GM19372 (cell line): ENCODE measurements at regions not wholly inside any gene's neighbourhood (a gene's known extent, or its start where the extent isn't known, plus 50 kb on each side); places are given as distances from the start of the nearest gene placed in this dataset.
A peak's percentile ranks its signal among the peaks of the same experiment; 100 is the strongest.

ENCODE experiments used
- ATAC-seq: cut with Tn5 transposase; IDR thresholded peaks from one replicate; pipeline ENCODE4 v1.9.1; 2021; ENCODE audit warnings: mild to moderate bottlenecking, low read depth, moderate library complexity; ENCODE audit not compliant: unreplicated experiment

DNA sequence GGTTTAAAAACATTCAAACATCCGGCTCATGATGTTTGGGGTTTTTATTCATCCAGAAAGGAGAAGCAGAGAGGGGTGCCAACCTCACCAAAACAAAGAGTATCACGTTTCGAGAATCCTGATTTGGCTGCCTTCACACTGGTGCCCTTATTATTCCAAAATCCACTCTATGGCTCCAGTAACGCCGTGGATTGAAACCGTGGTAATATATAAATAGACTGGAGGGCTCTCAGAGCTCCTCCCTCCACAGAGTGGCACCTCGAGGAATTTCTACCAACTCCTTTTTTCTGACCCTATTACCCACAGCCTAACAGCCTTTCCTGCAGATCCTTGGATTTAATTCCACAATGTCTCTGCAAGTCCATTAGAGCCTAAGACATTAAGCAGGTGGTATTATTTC, 353.6 kb downstream of the CRPPA start:
- no peak for ATAC-seq

DNA sequence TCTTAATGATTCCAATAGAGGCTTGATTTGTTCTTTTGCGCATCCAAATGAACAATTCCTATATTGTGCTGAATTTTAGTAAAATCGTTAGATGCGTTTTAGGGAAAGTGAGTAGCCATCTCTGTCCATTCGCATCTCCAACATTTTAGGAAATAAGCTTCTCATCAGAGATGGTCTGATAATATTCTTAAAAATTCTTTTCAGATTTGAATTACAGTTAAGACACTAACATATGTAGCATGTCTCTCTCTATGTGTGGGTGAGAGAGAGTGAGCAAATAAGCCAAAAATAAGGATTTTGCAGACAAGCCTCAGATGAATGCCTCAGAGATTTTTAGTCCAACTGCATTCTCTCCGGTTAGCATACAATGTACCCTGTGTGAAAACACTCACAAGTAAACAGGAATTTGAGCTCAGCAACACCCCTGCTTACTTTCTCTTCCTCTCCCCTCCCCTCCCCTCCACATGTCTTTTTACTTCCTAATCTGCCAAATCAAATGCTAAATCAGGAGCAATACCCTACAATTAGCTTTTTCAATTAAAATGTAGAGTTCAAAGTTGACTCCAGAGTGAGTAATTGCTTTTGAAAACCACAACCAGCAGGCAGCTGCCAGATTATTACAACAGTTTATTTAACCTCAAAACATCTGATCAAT, 354.4 kb downstream of the CRPPA start:
- no peak for ATAC-seq

DNA sequence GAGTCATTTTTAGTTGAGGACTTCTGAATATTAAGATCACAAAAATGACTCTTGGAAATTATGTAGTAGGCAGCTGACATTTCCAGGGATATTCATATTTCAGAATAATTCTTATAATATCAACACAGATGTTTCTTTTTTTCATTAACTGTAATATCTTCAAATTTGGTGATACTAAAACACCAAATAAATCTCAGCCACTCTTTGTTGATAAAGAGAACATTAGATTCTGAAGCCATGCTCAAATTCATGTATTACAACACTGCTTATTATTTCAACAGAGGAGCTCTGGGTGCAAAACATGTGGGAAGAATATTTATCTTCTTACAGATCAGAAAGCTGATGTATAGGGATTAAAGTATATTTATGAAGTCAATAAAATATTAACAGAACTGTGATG, 355.4 kb downstream of the CRPPA start:
- no peak for ATAC-seq

DNA sequence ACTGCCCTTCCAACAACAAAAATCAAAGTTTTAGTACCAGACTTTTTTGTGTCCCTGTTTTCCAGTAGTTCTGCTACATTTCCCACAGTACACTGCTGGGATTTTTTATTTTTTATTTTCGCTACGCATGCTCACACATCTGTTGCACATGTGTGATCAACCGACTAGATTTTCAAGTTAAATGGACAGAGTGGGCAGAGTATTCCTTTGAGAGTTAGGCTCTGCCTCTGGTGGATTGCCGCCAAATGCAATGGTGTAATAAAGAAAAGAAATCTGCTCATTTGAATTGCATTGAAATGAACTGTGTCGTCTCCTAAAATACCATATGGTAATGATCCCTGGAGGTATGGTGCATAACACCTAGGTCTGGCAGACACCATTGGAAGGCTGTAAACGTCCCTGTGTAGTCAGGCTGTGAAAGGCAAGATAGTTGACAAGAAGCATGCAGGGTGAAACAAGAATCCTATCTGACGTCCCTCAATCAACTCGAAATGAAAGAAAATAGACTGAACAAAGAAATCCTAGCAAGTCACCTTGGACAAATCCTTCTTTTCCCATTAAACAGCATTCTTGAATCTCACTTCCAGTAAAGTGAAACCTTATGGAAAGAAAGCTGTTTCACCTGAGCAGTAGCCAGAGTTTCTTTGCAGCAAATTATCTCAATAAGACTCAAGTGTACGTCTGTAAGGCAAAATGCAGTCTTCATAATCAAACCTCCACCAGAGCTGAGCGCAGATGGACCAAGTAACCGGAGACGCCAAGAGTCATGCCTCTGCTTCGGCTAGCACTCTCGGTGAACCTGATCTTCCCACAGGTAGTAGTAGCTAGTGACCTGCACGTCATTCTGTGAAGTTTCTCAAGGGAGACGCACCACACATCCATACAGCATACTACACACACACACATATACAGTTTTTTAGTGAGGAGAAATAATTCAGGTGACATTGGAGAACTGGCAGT, 357.3 kb downstream of the CRPPA start:
- ATAC-seq: no peak

DNA sequence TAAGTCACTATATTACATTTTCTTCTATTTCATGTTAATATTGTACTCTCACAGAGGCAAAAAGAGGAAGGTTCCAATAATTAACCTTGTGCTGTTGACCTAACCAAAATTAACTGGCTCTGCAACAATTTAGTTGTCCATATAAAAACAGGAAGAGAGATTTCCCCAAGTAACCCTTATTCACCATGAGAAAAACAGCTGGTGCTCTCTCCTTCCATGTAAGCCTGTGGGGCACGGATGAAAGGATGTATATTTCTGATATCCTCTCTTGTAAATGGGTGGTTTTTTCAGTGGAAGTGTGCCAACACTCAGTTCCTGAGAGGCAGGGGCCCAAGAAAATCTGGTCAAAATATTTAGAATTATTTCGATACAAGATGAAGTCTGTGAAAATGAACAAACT, 358.1 kb downstream of the CRPPA start:
- no peak for ATAC-seq

DNA sequence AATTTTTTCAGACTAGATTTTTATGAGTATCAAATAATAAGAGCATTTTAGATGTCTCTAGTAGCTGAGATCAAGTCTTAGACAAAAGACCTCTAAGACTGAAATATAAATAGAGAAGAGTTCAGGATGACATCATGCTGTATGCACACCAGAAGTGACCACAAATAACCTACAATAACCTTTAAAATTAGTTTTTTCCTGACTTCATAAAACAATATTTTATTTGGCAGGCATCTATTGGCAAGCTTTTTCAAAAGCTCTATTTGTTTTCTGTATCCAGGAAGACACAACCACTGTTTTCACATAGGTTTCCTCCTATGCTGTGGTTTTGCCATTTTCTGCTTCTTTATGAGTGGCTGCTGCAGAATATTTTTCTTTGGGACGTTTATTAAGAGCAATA, 359.1 kb downstream of the CRPPA start:
- no peak for ATAC-seq

DNA sequence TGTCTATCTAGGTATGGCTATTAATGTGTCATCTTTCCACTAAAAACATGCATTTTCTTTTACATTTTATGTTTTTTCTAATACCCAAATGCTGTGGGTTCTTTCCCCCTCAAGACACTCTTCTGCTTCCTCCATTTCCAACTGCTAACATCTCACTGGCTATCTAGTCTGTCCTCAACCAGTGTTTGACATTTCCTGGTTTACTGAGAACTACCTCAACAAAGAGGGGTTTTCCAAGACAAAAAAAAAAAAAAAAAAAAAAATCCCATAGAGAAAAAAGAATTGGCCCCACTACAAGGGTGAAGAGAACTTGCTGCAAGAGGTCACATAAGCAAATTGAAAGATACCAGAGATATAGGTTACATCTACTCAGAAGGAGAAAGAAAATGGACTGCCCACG, 359.7 kb downstream of the CRPPA start:
- ATAC-seq: no peak

DNA sequence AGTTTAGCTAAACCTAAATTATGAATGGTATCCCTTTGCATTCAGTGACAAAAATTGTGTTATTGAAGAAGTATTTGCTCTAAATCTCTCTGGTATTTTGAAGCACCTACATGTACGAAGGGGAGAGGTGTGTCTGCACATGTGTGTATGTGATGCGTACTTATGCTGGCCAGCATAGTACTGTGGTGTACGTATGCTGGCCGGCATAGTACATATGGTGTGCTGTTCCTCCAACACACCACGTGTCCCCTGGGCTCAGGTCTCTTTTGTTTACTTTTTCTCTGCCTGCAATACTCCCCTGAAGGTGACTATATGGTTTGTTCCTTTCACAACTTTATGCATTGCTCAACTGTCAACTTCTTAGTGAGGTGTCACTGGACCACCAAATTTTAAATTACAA, 360.3 kb downstream of the CRPPA start:
- ATAC-seq: no peak

DNA sequence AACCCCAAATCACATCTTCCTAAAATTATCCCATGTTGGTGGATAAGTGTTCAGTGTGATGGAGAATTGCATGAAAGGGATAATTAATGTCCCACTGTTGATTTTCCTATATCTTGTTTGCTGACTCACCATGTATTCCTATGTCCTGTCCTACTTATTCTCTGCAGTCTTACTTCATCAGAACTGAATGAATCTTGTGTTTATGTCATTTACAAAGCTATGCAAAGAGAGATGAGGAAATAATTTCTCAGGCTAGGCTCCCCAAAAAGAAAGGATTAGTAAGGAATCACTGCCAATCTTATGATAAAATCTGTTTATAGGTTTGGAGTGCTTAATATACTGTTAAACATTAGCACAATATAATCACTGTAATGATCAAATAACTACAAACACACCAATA, 360.8 kb downstream of the CRPPA start:
- no peak for ATAC-seq

DNA sequence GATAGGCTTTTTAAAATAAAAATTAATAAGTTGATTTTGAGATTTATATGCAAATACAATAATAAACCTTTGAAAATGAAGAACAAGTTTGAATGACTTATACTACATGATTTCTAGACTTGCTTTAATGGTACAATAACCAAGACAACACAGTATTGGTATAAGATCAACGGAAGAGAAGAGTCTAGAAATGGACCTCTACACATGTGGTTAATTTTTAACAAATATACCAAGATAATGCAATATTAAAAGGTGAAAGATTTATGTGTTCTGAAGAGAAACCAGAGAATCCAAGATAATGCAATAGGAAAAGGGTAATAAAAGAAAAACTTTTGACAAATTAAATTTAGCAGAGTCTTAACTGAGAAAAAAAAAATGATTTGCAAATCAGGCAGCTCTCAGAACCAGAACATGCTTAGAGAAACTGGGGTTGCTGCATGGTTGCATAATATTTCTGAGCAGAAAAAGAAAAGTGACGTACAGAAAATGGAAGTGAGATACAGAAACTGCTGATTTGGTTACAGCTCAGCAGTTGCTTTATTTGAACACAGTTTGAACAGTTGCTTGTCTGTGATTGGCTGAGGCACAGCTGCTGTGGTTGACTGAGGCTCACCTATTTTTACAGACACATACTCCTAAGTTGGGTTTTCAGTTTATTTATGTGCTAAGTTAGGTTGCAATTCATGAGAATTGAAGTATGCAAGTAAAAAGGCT, 365.9 kb downstream of the CRPPA start:
- peak; percentile 59 for ATAC-seq

DNA sequence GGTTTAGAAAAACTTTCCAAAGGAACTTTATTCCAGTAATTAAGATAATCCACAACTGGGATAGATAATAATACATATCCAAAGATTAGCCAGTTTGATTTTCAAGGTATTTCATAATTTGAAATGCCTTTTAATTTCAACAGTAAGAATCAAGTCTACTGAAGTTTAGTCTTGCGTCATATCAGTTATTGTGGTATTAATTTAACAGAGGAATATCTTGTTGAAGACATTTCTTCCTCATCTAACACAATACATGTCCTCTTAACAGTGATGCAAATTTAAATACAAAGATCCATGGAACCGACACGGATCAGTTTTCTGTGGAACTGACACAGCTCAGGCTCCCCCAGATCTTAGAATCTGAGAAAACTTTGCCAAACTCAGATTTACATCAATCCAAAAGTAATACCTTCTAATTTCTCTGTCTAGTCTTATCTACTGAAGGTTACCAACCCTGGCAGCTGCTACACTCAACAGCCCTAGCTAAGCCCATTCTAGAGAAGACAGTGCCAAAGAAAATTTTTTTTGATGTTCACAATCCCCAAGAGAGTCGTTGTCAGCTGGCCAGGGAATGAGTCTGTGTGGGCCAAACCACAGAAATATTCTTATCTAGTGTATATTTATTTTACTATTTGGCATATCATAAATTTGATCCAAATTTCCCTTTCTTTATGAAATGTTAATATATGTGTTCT, 365.2 kb upstream of the MEOX2 start:
- ATAC-seq: no peak

DNA sequence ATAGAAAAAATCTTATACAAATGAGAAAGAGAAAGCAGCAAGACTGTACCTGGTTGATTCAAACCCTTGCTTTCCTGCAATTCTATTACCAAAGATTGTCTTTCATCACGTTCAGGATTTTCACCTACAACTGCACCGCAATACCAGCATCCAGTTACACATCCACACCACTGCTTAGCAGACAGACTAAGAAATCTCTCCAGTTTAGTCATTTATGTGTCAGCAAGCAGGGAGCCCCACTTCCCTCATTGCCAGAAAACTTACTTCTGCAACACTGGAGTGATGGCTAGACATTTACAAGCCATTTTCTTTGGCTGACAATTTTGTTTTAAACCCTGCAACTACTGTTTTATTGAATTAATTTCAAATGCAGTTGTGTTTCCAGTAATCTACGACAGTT, 359.6 kb upstream of the MEOX2 start:
- ATAC-seq: no peak

DNA sequence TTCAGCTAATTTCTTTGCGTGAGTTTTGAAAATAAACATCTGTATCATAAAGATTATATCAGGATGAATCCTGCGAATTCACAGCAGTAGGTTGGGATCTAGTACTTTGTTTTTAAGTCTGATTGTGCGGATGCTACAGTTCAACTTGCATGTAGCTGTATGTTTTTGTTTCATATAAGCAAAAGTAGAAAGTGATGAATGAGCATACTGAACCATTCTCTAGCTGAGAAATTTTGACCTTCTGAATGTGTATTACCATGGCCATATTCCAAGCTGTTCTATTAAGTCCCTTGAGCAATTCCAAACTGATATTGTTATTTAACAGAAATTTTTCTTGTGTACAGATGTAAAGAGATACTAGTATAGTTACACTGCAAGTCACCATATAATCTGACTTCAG, 358.8 kb upstream of the MEOX2 start:
- no peak for ATAC-seq

DNA sequence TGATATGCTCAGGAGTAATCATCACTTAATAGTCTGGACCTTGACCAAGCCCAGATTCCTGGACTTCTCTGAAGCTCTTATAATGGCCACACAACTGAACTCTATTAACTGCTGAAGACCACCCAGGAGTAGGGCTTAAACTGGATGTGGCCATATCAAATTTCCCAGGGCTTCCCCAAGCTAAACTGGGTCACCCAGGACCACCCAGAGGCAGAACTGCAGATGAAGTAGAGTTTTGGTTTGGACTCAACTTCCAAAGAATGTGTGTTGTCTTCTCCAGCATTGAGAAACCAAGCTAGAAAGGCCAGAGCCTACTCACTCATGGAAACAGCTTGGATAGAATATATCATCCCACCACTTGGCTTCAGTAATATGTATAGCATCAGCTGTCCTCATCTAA, 358.2 kb upstream of the MEOX2 start:
- ATAC-seq: no peak

DNA sequence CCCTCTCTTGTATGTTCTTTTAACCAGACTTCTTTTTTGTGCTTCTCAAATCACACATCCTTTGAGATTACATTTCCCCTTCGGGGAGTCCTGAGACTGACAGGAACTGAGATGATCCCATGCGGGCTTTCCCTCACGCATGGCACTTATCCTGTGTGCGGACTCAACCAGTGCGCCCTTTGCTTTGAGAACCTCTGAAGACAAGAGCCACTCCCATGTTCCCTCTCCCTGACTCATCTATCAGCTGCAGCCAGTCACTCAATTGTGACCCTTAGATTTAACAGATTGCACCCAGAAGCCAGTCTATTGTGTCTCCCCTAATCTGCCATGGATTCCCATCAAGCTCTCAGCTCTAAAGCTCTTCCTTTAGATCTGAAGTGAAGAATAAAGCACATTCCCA, 353.9 kb upstream of the MEOX2 start:
- no peak for ATAC-seq

DNA sequence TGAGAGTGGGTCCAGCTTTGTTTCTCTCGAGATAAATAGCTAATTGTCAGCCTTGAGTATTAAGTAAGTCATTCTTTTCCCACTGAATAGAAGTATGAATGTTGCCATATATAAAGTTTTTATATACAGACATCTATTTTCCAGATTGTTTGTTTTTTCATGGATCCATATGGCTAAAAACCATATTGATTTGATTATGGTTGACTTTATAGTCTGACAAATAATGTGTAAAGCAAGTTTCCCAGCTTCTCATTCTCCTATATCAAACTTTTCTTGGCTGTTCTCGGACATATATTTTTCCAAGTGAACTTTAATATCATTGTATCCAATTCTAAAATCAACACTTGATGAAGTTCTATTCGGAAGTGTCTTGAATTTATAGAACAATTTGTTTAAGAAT, 352.4 kb upstream of the MEOX2 start:
- ATAC-seq: no peak

DNA sequence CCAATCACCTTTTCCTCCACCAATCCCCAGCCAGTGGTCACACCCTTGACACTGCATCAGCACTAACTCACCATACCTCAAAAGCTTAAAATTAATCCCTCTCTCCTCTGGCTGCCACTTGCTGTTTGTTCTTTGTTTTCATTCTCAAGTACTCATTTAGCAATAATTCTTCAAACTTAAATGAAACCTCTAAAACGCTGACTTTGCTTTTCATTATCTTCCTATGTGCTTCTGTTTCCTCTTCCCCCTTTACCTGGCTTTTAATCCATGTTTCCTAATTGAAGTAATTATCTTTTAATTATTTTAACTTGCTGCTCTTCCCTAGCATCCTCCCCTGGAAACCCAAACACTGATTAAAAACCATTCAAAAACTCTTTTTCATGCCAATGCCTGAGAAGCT, 348.9 kb upstream of the MEOX2 start:
- no peak for ATAC-seq

DNA sequence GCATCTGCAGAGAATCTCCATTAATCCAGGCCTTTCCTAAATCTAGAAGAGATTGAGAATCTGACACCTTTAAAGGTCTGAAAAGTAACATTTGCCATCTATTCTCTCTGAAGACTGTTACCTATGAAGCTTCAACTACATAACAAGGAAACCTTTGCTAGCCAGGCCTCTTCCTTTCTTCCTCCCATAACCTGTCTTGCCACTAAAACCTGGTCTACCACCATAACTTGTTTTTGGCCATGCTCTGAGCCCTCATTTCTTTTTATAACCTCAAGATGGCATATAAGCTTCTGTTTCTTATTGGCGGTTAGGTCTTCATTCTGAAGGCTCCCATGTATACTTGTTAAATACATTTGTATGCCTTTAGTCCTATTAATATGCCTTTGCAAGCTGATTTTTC, 348.4 kb upstream of the MEOX2 start:
- no peak for ATAC-seq

DNA sequence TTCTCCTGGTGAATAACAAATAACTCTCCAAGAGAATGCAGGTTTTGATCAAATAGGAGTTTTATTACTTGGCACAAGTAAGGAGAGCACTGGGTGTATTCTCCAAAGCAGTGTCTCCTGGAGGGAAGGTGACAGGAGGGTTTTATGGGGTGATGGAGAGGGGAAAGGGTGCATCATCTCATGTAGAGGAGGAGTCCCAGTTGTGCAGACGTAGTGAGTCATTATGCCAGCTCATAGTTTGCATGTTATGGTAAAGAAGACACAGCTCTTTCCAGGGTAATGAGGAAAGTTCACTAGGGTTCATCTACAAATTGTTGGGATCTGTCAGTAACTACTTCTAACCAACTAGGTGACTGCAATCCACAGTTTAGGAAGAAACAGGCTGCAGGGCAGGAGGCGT, 347.9 kb upstream of the MEOX2 start:
- no peak for ATAC-seq

DNA sequence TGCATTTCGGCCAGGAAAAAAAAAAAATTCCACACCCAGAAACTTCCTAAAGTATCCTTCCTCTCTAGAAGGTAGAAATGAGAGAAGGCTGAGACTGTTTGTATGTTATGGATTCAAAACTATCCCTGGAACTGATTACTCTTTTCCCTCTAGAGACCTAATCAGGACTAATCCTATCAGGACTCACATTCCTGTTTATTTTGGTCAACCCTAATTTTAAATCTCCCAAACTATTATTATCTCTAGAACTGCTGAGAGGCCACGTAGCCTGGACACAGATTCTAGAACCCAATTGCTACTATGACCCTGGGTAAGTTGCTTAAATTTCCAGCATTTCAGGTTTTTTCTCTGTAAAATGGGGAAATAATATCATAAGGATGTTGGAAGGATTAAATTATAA, 346.8 kb upstream of the MEOX2 start:
- ATAC-seq: no peak

DNA sequence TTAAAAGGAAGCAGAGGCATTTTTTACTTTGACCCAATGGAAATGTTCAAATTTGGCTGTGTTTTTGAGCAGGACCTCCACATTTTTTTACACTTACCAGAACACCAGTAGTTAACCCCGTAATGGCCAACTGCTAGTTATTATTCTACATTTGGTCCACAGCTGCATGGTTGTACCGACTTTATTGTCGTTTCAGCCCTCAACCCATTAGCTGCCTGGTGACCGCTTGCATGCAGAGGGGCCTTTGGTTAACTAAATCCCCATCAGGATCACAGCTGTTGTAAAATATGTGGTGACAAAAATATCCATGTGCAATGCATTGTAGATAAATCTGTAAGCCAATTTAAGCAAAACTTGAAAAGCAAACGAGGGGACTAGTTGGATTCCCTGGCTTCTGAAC, 342.2 kb upstream of the MEOX2 start:
- ATAC-seq: no peak
